ENCODE measurements at regions not wholly inside any gene's neighbourhood (a gene's known extent, or its start where the extent isn't known, plus 50 kb on each side); places are given as distances from the start of the nearest gene placed in this dataset.

DNA sequence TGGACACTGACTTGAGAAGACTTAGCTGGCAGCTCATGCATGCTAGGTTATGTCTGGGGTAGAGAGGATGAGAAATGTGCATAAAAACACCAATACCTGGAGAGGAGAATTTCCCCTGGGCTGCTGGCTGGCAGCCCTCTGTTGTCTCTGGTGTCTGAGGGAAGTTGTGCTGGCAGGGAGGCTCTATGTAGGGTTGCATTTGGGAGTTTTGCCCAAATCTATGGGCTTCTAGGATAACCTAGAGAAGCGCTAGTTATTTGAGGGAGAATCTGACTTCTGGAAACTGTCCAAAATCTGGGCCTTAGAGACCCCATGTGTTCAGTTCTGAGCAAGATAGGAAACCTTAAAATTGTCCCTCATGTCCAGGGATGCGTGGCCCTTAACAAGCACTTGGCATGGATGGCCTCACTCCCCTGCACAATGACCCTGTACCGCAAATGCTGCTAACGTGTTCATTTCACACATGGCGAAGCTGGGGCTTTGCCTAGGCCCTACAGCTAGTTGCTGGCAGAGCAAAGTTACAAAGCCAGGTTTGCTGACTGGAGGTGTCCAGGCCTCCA is 70.3 kb upstream of the ATP2B2 start:
- TF ChIP-seq, protein P1, sequence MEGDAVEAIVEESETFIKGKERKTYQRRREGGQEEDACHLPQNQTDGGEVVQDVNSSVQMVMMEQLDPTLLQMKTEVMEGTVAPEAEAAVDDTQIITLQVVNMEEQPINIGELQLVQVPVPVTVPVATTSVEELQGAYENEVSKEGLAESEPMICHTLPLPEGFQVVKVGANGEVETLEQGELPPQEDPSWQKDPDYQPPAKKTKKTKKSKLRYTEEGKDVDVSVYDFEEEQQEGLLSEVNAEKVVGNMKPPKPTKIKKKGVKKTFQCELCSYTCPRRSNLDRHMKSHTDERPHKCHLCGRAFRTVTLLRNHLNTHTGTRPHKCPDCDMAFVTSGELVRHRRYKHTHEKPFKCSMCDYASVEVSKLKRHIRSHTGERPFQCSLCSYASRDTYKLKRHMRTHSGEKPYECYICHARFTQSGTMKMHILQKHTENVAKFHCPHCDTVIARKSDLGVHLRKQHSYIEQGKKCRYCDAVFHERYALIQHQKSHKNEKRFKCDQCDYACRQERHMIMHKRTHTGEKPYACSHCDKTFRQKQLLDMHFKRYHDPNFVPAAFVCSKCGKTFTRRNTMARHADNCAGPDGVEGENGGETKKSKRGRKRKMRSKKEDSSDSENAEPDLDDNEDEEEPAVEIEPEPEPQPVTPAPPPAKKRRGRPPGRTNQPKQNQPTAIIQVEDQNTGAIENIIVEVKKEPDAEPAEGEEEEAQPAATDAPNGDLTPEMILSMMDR (IDR thresholded peaks at IDR 0.05 in 4 of 5, conservative IDR thresholded peaks at IDR 0.05 in 1 of 5): no peak
- no peak for TF ChIP-seq POLR2A (IDR thresholded peaks at IDR 0.05)
